ENCODE measurements at regions not wholly inside any gene's neighbourhood (a gene's known extent, or its start where the extent isn't known, plus 50 kb on each side); places are given as distances from the start of the nearest gene placed in this dataset.

GRCh38 chr7:52317921-52318320 lies 717.5 kb upstream of the POM121L12 start:
- TF ChIP-seq CTCF (conservative IDR thresholded peaks at IDR 0.05) (no peak), EZH2 (IDR thresholded peaks at IDR 0.05; ENCODE audit: low read depth) (no peak)
